Glutamatergic neuron (in vitro differentiated cells): ENCODE measurements at regions not wholly inside any gene's neighbourhood (a gene's known extent, or its start where the extent isn't known, plus 50 kb on each side); places are given as distances from the start of the nearest gene placed in this dataset.

Experiments used
- DNase-seq: peaks from one replicate; pipeline ENCODE4 v3.0.0; 2022
- H3K27ac Mint-ChIP-seq: one replicate; pipeline ENCODE4 v1.8.0; 2020; ENCODE audit warnings: mild to moderate bottlenecking, mixed read lengths, inconsistent platforms; ENCODE audit not compliant: unreplicated experiment
- H3K27me3 Mint-ChIP-seq: one replicate; pipeline ENCODE4 v1.8.0; 2020; ENCODE audit warnings: mild to moderate bottlenecking, moderate library complexity, mixed read lengths, inconsistent platforms; ENCODE audit not compliant: unreplicated experiment
- H3K36me3 Mint-ChIP-seq: one replicate; pipeline ENCODE4 v1.8.0; 2020; ENCODE audit warnings: mild to moderate bottlenecking, mixed read lengths, inconsistent platforms; ENCODE audit not compliant: unreplicated experiment
- H3K4me1 Mint-ChIP-seq: one replicate; pipeline ENCODE4 v1.8.0; 2020; ENCODE audit warnings: mild to moderate bottlenecking, low read depth, mixed read lengths, inconsistent platforms; ENCODE audit not compliant: unreplicated experiment
- H3K4me3 Mint-ChIP-seq: one replicate; pipeline ENCODE4 v1.8.0; 2020; ENCODE audit warnings: mild to moderate bottlenecking, mixed read lengths, inconsistent platforms; ENCODE audit not compliant: unreplicated experiment
- H3K9me3 Mint-ChIP-seq: one replicate; pipeline ENCODE4 v1.8.0; 2020; ENCODE audit warnings: mild to moderate bottlenecking, moderate library complexity, mixed read lengths, inconsistent platforms; ENCODE audit not compliant: unreplicated experiment
- CTCF ChIP-seq: fragments of 200-600 bp; sonication (generic); IDR thresholded peaks from one replicate; pipeline ENCODE4 v1.5.0; 2021; ENCODE audit not compliant: partially characterized antibody, unreplicated experiment

GRCh38 chr9:109939698-109940342 lies 159.8 kb downstream of the PALM2AKAP2 start:
- H3K9me3 Mint-ChIP-seq: no peaks in the 10 kb centered on the region

GRCh38 chr9:109940561-109940960 lies 160.6 kb downstream of the PALM2AKAP2 start:
- H3K36me3 Mint-ChIP-seq: no peaks in the 10 kb centered on the region
- H3K9me3 Mint-ChIP-seq: no peaks in the 10 kb centered on the region
- TF ChIP-seq CTCF: no peak
- no peak overlapping the region for H3K27ac Mint-ChIP-seq
- H3K4me3 Mint-ChIP-seq: no peak overlapping the region
- H3K4me1 Mint-ChIP-seq: peaks cover 13% of the 10 kb centered on the region
- DNase-seq: no peak
- no peaks in the 10 kb centered on the region for H3K27me3 Mint-ChIP-seq

More at GRCh38 chr9:109939698-109940342, 159.8 kb downstream of the PALM2AKAP2 start:
- TF ChIP-seq CTCF: no peak
- Mint-ChIP-seq H3K4me3 (no peak overlapping the region), H3K36me3 (no peaks in the 10 kb centered on the region), H3K27me3 (no peaks in the 10 kb centered on the region), H3K4me1 (peaks cover 9% of the 10 kb centered on the region), H3K27ac (no peak overlapping the region)
- no peak for DNase-seq

GRCh38 chr9:109941771-109942170 lies 161.8 kb downstream of the PALM2AKAP2 start:
- H3K36me3 Mint-ChIP-seq: no peaks in the 10 kb centered on the region
- DNase-seq: no peak
- H3K9me3 Mint-ChIP-seq: no peaks in the 10 kb centered on the region
- peaks cover 12% of the 10 kb centered on the region for H3K4me1 Mint-ChIP-seq
- no peak overlapping the region for H3K4me3 Mint-ChIP-seq
- H3K27ac Mint-ChIP-seq: no peak overlapping the region
- H3K27me3 Mint-ChIP-seq: no peaks in the 10 kb centered on the region
- TF ChIP-seq CTCF: no peak

- no peaks in the 10 kb centered on the region for H3K27me3 Mint-ChIP-seq
- TF ChIP-seq CTCF: no peak
Observed at GRCh38 chr9:109945573-109945972, 165.6 kb downstream of the PALM2AKAP2 start.

GRCh38 chr9:109948453-109948852 lies 168.5 kb downstream of the PALM2AKAP2 start:
- no peaks in the 10 kb centered on the region for H3K27me3 Mint-ChIP-seq
- peaks cover 5% of the 10 kb centered on the region for H3K4me1 Mint-ChIP-seq
- H3K27ac Mint-ChIP-seq: no peak overlapping the region
- H3K36me3 Mint-ChIP-seq: no peaks in the 10 kb centered on the region
- DNase-seq: no peak
- H3K9me3 Mint-ChIP-seq: no peaks in the 10 kb centered on the region
- H3K4me3 Mint-ChIP-seq: no peak overlapping the region
- TF ChIP-seq CTCF: no peak

More at GRCh38 chr9:109945573-109945972, 165.6 kb downstream of the PALM2AKAP2 start:
- Mint-ChIP-seq H3K9me3 (no peaks in the 10 kb centered on the region), H3K27ac (no peak overlapping the region), H3K4me3 (no peak overlapping the region), H3K36me3 (no peaks in the 10 kb centered on the region), H3K4me1 (peaks cover 11% of the 10 kb centered on the region)
- no peak for DNase-seq
